NCI-H82 treated with DMSO at 0.1 percent for 48 hours (cell line): ENCODE measurements at regions not wholly inside any gene's neighbourhood (a gene's known extent, or its start where the extent isn't known, plus 50 kb on each side); places are given as distances from the start of the nearest gene placed in this dataset.

ENCODE experiments used
- DNase-seq: peaks from one replicate; lab custom pipeline; 2025; ENCODE audit not compliant: unreplicated experiment; lab: John Stamatoyannopoulos, UW

DNA sequence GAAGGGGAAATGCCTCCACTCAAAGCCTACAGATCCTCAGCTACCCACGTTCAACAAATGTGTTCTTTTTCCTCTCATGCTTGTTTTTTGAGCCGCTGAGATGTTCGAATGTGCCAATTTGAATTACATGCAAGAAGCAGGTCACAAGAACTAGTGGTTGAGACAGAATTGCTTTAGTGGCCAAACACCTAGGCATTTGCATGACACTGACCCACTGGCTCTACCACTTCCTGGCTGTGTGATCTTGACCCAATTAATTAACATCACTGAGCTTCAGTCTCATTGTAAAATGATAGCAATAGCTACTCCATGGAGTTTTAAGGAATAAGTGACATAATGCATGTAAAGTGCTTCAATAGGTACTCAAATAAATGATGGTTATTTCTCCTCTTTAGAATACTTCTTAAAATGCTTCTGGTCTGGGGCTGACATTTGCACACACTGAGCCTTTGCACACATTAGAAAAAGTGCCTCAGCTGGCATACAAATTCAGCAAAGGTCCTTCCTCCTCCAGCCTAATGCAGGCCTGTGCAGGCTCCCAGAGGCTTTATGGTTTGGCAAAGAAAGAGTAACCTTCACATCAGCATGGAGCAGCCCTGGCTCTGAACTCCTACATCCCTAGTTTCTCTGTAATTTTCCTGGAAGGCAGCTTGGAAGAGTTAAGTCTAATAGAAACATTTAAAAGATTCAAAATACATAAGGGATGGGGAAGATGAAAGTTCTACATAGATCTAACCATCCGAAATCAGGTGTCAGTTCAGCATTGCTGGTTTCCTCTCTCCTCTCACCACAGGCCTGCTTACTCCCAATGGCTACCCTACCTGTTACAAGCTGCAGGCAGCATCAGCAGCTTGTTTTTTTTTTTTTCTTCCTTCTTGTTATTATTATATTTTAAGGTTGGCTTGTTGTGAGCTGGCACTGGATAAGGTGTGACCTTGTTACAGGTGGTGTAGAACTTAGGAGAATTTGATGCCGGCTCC is 107.4 kb downstream of the TBX19 start:
- DNase-seq = no peak

DNA sequence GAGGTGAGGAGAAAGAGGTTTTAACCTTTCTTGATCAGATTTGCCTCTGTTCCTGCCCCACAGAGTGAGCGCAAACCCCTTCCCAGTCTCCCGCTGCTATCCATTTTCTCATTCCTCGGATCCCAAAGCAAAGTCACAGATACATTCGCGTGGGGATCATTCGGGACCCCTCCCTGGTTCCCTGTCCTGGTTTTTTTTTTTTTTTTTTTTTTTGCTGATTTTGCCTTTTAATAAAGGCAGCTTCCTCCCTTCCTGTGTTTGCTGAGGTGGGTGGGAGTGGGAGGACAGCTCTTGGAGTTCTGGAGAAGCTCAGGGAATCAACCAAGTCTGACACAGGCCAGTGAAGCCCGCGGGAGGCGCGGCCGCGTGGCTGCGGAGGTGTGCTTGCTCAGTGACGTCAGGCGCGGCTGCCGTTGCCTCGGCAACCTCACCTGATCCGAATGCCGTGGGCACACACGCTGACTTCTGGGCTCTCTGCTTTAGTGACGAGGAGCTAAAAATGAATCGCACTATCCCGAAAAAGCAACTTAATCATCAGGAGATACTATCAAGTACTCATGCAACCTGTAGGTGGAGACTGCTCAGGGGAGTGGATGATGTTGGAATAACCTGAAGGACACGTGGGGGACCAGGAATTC is 106.4 kb downstream of the TBX19 start:
- DNase-seq = no peak

DNA sequence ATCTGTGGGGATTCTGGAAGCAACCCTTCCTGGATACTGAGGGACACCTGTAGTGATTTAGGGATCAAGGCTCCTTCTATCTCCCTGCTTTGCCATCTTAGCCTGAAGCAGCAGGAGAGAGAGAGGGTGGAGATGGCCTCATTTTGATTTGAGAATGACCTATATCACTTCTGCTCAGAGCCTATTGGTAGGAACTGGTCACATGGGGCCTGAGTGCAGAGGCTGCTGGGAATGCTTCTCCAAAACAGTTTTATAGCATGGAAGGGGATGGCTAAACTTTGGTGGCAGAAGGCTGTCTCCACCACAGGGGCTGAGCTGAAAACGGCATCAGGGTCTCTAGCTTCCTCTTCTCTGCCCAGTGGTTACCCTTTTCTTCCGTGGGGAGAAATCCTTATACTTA is 105.8 kb downstream of the TBX19 start:
- no peak for DNase-seq

DNA sequence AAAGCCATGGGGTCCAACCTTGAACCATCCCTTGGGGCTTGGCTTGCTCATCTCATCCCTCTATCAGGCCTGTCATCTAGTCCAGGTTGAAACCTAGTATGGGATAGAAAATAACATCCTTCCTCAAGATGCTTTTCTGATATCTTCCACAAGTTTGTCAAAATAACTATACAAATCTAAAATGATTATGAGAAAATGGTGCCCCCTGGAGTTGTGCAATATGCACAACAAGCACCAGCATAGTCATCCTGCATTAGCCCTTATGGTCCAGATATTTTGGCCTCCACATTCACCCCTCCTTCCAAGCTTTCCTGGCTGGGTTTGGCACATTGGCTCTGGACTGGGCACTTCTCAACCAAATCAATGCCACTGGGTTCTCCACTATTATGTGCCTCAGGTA is 101.2 kb downstream of the TBX19 start:
- DNase-seq = no peak

DNA sequence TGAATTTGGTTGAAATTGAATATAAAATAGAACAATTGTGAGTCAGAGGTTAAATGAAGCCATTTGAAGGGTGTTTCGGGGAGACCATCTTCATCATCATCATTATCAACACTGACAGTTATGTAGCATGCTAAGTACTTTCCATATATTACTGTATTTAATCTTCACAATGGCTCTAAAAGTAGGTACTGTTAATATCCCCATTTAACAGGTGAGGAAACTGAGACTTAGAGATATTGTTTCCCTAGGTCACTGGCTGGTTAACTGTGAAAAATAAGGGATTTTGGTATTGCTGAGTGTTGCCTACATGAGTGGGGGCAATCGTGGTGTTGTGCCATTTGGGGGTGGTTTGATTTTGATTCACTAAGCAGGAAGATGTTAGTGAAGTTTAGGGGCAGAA is 100.3 kb downstream of the TBX19 start:
- no peak for DNase-seq

DNA sequence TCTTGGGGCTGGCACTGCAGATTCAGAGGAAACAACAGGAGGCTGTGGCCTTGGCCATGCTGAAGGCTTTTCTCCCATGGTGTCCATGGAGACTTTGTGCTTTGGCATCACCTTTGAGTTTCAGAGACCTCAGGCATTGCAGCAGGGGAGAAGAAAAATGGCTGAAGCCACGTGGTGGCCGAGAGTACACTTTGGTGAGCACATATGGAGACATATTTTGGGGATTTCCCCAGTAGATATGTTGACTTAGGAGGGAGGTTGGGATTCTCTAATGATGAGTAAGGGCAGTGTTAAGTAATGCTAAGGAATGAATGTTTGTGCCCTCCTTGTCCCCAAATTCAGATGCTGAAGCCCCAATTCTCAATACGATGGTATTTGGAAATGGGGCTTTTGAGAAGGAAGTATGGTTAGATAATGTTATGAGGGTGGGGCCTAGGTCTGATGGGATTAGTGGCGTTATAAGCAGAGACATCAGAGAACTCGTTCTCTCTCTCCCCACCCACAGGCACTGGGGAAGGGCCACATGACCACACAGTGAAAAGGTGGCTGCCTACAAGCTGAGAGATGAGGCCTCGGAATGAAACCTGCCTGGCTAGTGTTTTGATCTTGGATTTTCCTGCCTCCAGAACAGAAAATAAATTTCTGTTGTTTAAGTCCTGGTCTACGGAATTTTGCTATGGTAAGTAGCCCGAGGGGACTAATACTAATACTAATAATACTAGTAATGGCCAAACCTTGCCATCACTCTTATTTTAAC is 98.6 kb downstream of the TBX19 start:
- no peak for DNase-seq

DNA sequence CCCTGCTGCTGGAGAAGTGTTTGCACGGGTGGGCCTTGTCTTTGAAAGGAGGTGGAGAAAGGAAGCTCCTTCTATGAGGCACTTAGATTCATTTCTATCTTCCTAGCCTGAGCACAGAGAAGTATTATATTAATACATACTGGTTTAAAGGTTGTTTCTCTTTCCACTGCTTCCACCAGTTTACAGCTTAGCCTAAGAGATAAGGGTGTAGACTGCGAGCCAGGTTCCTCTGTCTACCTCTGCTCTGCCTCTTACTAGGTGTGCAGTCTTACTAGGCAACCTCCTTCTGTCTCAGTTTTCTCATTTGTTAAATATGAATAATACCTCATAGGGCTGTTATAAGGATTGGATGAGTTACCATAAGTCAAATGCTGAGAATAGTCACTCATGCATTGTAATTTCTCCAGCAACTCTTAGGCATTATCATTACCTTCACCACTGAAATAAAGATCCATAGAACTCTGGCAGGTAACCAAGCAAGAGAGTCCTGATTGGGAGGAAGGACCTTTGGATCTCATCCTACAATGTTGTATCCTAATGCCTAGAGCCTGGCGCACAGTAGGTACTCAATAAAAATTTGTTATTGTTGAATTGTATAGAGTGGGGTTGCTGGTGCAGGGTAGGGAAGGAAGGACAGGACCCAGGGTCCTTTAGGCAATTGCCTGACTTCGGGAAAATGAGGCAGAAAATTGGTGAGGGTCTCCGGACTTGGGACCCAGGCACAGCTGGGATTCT is 95.1 kb downstream of the TBX19 start:
- no peak for DNase-seq

DNA sequence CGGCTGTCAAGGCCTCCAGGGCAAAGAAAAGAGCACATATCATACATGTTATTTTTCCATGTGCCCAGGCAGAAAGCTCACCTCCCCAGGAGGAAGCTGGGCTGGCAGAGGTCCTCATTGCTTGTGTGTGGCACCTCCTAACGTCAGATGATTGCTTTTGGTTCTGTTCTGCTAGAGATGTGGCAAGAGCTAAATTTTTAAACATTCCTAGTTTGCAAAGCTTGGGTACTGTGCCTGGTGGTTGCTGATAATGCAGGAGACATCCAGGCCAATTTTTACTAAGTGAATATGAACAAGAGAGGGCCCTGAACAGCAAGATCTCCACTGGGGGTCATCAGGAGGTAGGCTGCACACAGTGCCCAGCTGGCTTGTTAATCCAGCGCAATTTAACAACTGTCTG is 93.9 kb downstream of the TBX19 start:
- no peak for DNase-seq

DNA sequence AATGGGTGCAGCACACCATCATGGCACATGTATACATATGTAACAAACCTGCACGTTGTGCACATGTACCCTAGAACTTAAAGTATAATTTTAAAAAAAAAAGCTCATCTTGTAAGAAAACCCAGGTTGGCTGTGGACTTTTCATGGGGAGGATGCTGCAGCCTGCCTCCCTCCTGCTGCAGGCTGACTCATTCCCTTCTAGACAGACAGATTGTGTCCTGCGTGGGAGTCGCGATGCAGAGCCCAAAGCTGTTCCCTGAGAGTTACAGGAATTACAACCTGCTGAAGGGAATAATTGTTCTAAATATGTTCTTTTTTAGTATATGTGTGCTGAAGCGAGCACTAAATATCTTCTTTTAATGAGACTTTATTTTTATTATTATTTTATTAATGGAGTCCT is 93.2 kb downstream of the TBX19 start:
- DNase-seq = no peak

DNA sequence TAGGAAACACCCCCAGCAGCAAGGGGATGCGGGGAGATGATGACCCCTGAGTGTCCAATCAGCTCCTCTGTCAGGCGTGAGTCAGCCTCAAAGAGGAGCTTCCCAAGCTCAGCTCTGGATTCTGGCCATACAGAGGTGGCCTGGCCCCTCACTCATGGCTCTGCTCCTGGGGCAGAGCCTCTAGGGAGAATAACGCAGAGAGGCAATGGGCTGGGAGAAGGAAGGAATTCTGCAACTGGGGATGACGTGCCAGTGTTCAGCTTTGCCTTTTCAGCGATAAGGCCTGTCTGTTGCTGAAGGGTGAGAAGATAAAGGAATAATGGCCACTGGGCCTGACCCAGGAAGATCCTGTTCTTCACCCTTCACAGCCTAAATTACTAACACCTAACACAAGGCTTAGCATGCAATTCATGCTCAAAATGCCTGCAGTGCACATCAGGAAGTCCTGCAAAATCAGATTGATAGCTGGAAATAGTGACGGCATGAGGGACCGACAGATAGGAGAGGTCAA is 92.2 kb downstream of the TBX19 start:
- no peak for DNase-seq

DNA sequence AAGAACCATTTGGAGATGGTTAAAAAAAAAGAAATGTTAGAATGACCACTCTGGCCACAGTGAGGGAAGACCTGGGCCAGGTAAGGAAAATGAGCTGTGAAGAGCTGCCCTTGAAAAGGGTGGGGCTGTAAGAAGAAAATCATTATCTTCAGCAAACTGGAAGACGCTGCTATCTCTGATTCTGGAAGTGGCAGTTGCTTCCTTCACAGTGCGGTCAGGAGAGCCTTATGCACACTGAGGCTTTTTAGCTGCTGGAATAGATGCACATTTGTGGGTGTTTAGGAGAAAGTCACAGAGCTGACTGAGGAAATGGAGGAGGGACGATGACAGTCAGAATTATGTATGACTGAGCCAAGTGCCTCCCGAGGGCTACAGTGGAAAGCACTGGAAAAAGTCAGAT is 91.6 kb downstream of the TBX19 start:
- no peak for DNase-seq

DNA sequence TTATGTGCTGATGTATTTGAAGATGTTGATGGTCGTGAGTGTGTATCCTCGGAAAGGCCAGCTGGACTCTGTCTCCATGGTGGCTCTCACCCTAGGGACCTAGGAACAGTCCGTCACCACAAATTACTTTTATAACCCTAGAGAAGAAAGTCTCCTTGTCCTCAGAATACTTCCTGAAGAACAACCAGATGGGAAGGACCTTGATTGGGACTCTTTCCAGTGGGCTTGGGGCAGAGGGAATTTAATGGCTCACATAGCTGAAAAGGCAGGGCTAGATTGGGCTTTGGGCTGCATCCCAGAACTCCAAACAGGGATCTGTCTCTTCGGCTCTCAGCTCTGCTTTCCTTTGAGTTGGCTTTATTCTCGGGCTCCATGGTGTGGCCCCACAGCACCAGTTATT is 90.8 kb downstream of the TBX19 start:
- DNase-seq = no peak

DNA sequence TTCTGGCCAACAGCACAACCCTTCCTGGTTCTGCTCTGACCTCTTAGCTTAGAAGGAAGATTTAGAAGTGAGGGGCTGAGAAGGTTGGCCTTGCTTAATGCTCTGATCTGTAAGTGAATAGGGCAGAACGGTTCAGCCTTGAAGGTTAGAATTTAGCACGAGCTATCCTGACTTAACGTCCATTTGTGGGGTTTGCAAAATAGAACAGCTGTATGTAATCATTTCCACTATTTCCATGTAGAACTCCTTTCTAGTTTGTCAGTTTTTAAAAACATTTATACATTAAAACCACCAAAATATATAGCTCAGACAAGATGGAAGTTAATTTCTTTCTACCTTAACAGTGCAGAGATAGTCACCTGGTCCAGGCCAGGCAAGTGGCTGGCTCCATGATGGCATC is 89.9 kb downstream of the TBX19 start:
- no peak for DNase-seq

DNA sequence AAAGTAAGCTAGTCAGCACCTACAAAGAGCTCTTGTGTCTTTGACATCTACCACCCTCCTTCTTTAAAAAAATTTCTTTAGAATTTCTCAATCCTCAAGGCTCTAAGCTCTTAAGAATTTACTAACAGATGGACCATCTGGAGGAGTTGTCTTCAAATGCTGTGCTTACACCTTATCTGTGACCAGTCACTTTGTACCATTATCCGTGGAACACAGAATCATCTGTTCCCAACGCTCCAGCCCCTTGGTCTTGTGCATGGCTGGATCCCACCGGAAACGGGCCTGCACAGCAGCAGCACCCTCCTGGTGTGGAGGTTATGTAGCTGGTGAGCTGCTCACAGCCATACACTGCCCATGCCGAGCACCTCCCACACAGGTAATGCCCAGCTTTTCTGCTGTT is 89.0 kb downstream of the TBX19 start:
- no peak for DNase-seq

DNA sequence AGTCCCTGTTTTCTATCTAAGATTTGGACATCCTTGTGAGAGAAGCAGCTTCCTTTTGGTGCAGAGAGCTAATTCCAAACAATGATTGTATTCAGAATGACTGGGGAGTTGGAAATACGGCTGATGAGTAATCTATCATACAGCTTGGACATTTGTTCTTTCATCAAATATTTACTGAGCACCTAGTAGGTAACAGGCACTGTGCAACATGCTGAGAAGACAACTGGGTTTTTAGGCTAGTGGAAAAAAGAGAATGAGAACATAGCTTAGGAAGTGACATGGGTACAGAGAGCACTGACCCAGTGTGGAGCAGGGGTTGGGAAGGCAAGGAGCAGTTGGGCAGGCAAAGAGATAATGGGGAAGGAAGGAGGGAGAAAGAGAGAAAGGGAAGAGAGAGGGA is 87.5 kb downstream of the TBX19 start:
- DNase-seq = no peak

DNA sequence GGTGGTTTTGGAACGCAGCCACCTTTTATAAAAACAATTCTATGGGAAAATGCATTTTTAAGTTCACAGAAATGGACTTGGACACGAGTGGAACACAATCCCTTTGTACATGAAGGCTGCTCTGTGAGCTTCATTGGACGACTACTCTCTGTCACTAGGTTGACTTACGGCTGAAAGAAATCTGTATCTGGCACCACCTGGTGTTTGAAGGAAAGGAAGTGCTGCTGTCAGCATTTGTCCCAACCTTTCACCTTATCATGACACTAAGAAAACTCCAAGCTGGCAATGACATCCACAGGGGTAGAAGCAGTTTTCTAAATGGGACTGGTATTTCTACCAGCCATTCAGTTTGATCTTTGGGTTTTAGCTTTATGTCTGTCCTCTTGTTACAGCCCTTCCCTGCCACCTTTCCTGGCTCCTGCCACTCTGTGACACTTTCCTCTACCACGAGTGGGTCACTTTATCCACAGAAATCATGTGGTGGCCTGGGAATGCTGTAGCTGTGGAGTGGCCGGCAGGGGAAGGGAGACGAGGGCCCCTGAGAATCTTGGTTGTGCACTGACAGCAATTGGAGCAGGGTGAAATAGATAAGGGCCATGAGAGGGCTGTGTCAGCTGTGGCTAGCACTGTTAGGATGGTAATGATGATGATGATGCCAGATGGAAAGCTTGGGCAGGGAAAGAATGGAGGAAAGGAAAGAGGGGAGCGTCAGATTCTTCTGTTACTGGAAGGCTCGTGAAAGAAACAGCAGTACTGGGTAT is 85.2 kb downstream of the TBX19 start:
- no peak for DNase-seq
